ENCODE measurements at regions not wholly inside any gene's neighbourhood (a gene's known extent, or its start where the extent isn't known, plus 50 kb on each side); places are given as distances from the start of the nearest gene placed in this dataset.

- no peak for TF ChIP-seq GABPA (IDR thresholded peaks at IDR 0.05; ENCODE audit: low read depth)
- no peak for TF ChIP-seq ZBTB33 (IDR thresholded peaks at IDR 0.05; ENCODE audit: borderline replicate concordance, low read depth)
- TF ChIP-seq CTCF (IDR thresholded peaks at IDR 0.05) = no peak
- no peak for TF ChIP-seq CHD2 (IDR thresholded peaks at IDR 0.05; ENCODE audit: low read length, partially characterized antibody)
- TF ChIP-seq TCF12 (IDR thresholded peaks at IDR 0.05) = no peak
- no peak for TF ChIP-seq RFX5 (IDR thresholded peaks at IDR 0.05; ENCODE audit: low read length)
- no peak for TF ChIP-seq JUND (IDR thresholded peaks at IDR 0.05)
- TF ChIP-seq PBX3 (IDR thresholded peaks at IDR 0.05) = no peak
- TF ChIP-seq SIN3A (IDR thresholded peaks at IDR 0.05; ENCODE audit: borderline replicate concordance, low read depth, low read length) = no peak
- TF ChIP-seq RCOR1 (IDR thresholded peaks at IDR 0.05; ENCODE audit: low read length) = no peak
Measured at GRCh38 chr1:17883136-17883535, 128.0 kb downstream of the ACTL8 start (continued).

- CTCF ChIA-PET = no interaction called here
- TF ChIP-seq SIN3A (IDR thresholded peaks at IDR 0.05; ENCODE audit: borderline replicate concordance, low read depth, low read length) (no peak), FOXJ3 (CRISPR knock-in tag; IDR thresholded peaks at IDR 0.05) (no peak), FOSL2 (IDR thresholded peaks at IDR 0.05; ENCODE audit: borderline replicate concordance, low read depth) (no peak), CHD2 (IDR thresholded peaks at IDR 0.05; ENCODE audit: low read length, partially characterized antibody) (no peak), NRF1 (IDR thresholded peaks at IDR 0.05; ENCODE audit: low read depth, low read length) (no peak), GATA2 (CRISPR knock-in tag; IDR thresholded peaks at IDR 0.05) (no peak), PBX3 (IDR thresholded peaks at IDR 0.05) (no peak), TEAD4 (IDR thresholded peaks at IDR 0.05; ENCODE audit: borderline replicate concordance, insufficient read depth) (no peak), RCOR1 (IDR thresholded peaks at IDR 0.05; ENCODE audit: low read length) (no peak), GABPA (IDR thresholded peaks at IDR 0.05; ENCODE audit: low read depth) (no peak), MEF2A (IDR thresholded peaks at IDR 0.05; ENCODE audit: borderline replicate concordance, low read depth) (no peak)
- TF ChIP-seq, protein P1, sequence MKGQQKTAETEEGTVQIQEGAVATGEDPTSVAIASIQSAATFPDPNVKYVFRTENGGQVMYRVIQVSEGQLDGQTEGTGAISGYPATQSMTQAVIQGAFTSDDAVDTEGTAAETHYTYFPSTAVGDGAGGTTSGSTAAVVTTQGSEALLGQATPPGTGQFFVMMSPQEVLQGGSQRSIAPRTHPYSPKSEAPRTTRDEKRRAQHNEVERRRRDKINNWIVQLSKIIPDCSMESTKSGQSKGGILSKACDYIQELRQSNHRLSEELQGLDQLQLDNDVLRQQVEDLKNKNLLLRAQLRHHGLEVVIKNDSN (IDR thresholded peaks at IDR 0.05; ENCODE audit: borderline replicate concordance, low read depth) = no peak
- TF ChIP-seq, protein P2, sequence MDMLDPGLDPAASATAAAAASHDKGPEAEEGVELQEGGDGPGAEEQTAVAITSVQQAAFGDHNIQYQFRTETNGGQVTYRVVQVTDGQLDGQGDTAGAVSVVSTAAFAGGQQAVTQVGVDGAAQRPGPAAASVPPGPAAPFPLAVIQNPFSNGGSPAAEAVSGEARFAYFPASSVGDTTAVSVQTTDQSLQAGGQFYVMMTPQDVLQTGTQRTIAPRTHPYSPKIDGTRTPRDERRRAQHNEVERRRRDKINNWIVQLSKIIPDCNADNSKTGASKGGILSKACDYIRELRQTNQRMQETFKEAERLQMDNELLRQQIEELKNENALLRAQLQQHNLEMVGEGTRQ (IDR thresholded peaks at IDR 0.05; ENCODE audit: borderline replicate concordance, low read depth, low read length) = no peak
- TF ChIP-seq, protein P3, sequence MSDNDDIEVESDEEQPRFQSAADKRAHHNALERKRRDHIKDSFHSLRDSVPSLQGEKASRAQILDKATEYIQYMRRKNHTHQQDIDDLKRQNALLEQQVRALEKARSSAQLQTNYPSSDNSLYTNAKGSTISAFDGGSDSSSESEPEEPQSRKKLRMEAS (IDR thresholded peaks at IDR 0.05; ENCODE audit: low read depth) = no peak
- peaks cover 4 to 7% of the 10 kb centered on the region in 2 experiments; a peak in 1 of 4 replicates for H3K4me1 ChIP-seq (ENCODE audit: control insufficient read depth in 1 of 2, insufficient read depth in 2 of 2, low read depth in 1 of 2, low read length in 1 of 2)
- no peaks in the 10 kb centered on the region for H3K36me3 ChIP-seq (replicated peaks in 1 of 2; ENCODE audit: control insufficient read depth in 1 of 2, insufficient read depth in 2 of 2, low read length in 1 of 2)
- H3K4me2 ChIP-seq = no peak overlapping the region
- POLR2A ChIA-PET = no interaction called here
- DNase-seq = no peak
- no peaks in the 10 kb centered on the region for H4K20me1 ChIP-seq (ENCODE audit: insufficient read depth)
- no peaks in the 10 kb centered on the region for H3K9me3 ChIP-seq
- H3K27me3 ChIP-seq (ENCODE audit: insufficient read depth) = no peaks in the 10 kb centered on the region
- no peaks in the 10 kb centered on the region for H3F3A ChIP-seq (replicated peaks; ENCODE audit: insufficient read depth)
- no peaks in the 10 kb centered on the region for H3K9me2 ChIP-seq
- no peak overlapping the region for H2AFZ ChIP-seq (ENCODE audit: low read depth)
- H3K79me2 ChIP-seq (ENCODE audit: insufficient read depth) = no peaks in the 10 kb centered on the region
- no peak overlapping the region for H3K4me3 ChIP-seq (ENCODE audit: low read depth in 2 of 2, low read length in 1 of 2)
- no peak overlapping the region for H3K27ac ChIP-seq (ENCODE audit: low read depth in 2 of 2, low read length in 1 of 2)
- WGBS (ENCODE audit: low lambda C conversion rate) = 81% methylated on average over 12 of the region's 12 CpGs
- no peak overlapping the region for H3K9ac ChIP-seq
Measured at GRCh38 chr1:17883662-17884395, 128.7 kb downstream of the ACTL8 start.
